HG03060 (cell line): ENCODE measurements at regions not wholly inside any gene's neighbourhood (a gene's known extent, or its start where the extent isn't known, plus 50 kb on each side); places are given as distances from the start of the nearest gene placed in this dataset.
"Not testable (repeated sequence)": the region's sequence is repeated elsewhere in the genome, so short reads cannot be mapped to it uniquely, and the experiment has no call there.

Source experiments
- ATAC-seq: cut with Tn5 transposase; IDR thresholded peaks from one replicate; pipeline ENCODE4 v1.9.1; 2021; ENCODE audit warnings: low read depth, moderate number of reproducible peaks; ENCODE audit not compliant: unreplicated experiment

DNA sequence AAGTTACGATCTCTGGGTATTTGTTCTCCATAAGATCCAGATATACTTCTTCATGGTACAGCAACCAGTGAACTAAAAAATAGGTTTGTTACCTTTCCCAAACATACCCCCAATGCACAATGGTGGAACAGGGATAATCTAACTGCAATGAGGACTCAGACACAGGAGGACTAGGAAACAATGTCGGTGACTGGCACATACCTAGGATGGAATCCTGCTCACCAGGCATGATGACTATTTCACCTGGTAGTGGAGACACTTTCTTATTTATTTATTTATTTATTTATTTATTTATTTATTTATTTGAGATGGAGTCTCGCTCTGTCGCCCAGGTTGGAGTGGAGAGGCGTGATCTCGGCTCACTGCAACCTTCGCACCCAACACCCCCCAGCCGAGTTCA lies 159.9 kb upstream of the CCNH start:
- no peak for ATAC-seq

DNA sequence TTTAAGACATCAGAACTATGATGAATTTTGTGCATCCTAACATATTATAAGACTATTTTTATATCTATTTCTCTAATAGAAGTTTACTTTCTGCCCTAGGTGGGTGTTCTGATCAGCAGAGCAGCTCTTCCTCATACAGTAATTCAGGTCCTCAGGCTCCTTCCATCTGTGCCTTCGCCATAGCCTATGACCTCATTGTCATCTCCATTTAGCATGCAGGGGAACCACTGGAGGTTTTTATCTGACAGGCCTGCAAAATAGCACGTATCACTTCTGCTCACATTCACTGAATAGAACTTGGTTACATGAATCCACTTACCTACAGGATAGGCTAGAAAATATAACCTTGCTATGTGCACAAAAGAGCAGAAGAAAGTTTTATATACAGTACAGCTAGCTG lies 159.4 kb upstream of the CCNH start:
- no peak for ATAC-seq

DNA sequence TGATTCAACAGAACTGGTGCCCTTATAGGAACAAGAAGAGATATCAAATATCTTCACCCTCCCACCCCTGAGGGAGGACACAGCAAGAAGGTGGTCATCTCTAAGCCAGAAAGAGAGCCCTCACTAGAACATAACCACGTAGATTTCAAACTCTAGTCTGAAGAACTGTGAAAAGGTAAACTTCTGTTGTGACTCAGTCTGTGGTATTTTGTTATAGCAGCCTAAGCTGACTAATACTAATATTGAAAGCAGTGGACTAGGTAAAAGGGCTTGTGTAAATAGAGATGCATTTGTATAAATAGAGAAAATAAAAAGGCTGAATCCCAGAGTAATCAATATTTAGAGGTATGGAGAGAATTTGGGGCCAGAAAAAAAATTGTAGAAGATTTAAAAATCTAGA lies 157.6 kb upstream of the CCNH start:
- no peak for ATAC-seq

DNA sequence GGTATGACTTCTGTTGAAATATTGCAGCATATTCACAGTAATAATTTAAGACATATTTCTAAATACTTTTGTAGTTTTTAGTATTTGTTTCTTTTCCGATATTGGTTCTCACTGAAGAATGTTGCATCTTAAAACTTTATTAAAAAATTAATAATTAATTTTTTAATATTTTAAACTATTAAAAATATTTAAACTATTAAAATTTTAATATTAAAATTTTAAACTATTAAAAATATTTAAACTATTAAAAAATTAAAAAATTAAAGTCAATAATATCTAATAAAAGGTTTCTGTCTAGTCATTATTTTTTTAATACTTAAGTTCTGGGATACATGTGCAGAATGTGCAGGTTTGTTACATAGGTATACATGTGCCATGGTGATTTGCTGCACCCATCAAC lies 149.3 kb upstream of the CCNH start:
- ATAC-seq = no peak

DNA sequence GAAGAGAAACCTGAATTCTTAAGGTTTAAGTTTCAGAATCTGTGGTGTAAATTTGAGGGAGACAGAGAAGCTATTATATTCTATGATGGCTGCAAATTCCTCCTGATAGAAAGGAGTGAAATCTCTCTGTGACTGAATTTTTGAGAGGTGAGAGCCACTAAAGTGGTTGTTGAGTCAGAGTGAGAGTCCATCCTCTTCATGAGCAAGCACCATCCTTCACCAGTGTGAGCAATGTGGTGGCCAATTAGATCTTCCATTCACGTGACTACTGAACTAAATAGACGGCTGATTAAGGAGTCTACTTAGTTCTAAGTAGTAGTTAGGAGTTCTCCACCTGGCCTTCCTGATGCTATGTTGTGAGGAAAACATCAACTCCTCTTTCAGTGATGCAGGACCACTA lies 147.8 kb upstream of the CCNH start:
- ATAC-seq = no peak

DNA sequence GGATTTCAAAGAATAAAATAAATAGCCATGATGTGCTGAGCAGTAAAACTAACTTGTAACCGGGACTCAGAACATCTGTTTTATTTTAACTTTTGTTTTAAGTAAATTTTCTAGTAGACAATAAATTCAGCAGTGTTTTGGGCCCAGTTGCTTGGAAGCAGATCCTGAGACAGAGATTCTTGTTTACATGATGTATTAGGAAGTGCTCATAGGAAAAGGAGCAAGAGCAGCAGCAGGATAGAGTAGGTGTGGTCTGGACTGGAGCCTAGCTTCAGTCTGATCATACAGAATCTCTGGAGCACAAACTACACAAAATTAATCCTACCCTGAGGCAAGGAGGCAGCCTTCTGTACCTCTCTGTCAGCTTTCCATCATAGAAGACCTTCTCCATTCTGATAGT lies 139.2 kb upstream of the CCNH start:
- no peak for ATAC-seq

DNA sequence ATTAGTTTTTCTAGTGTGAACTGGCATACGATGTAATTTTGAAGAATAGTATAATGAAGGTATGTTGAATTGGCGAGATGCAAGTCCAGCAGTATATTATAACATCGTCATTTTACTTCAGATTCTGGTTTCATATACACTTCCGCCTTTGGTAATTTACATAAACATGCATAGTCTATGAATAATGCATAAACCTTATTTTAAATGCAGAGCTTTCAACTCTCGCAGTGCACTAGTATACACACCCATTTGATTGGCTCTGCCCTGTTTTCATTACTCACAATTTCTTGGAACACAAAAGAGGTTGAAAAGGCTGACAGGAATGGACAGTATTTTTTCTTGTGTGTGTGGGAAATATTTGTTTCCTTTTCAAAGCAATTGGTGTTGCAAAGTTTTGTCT lies 128.9 kb upstream of the CCNH start:
- ATAC-seq = no peak

DNA sequence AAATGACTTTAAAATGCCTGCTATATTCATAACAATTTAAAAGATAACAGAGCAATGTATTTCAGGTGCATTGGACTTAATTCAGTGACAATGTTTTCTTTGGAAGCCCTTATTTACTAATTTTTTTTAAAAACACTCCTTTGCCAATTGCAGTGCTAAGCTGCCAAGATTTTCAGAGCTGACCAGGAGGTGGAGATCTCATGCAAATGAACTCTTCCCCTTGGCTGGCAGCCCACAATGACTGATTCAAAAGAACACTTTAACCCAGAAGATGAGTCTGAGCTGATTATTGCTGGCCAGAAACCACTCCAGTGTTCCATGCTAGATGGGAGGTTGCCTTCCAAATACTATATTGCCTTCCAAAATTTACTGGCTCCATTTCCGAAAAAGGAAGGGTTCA lies 128.3 kb upstream of the CCNH start:
- no peak for ATAC-seq

DNA sequence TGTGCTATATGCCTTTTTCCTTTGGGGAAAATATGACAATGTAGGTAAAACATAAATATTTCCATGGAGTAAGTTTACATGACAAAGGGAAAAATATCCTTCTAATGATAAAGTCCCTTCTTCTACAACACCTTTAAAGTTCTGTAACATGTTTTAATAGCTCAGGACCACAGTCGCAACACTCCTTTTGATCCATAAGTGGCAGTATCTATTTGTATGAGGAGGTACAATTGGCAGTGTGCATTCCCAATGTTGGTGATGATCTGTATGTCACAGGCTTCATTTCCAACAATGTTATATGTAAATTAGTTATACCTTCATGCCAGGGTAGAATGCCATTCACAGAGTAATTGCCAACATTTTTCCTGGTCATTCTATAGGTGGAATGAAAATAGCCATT lies 127.1 kb upstream of the CCNH start:
- no peak for ATAC-seq

DNA sequence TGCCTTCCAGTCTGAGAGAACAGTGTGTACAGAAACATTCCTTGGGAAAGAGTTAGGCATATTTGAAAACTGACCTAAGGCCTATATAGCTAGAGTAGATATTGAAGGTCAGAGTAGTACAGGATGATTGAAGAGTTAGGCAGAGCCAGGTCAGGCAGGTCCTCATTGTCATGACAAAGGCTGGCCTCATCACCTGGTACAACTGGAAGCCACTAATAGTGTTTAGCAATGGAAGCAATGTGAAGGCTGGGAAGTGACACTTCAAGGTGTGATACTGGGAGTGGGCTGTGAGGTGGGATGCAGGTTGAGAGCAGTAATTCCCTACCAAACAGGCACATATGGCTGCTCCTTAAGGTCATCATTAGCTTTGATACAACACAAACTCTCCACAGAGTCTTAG lies 123.6 kb upstream of the CCNH start:
- no peak for ATAC-seq

DNA sequence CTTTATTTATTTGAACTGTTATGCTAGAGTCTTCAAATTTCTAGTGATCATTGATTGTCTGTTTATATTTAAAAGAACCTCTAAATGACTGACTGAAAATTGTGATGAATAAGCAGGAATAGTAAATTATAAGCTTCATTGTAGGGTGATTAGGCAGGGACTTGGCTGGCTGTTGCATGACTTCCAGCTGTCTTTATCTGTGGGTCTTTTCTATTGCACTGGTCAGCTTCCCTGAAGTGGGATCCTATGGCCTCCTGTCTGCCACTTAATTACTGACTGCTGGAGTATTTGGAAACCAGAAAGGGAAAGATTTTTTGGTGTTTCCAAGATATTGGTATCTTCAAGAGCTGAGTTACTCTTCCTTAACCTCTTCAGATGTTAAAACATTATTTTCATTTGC lies 123.0 kb upstream of the CCNH start:
- no peak for ATAC-seq

DNA sequence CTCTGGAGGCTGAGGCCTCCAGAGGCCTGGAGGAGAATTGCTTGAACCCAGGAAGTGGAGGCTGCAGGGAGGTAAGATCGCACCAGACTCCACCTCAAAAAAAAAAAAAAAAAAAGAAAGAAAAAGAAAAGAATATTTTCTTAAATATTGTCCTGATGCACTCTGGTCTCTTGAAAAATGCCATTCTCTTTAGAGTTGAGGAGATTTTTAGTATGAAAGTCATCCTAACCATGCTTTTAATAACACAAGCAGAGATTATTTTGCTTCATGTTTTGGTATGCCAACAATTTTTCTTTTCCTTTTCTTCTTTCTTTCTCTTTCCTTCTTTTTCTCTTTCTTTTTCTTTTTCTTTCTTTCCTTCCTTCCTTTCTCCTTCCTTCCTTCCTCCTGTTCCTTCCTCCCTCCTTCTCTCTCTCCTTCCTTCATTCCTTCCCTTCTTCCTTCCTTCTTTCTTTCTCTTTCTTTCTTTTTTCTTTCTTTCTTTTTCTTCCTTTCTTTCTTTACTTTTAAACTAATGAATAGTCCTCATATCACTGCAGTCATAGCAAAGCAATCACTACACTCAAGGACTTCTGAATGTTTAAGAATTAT lies 116.9 kb upstream of the CCNH start:
- no peak for ATAC-seq

DNA sequence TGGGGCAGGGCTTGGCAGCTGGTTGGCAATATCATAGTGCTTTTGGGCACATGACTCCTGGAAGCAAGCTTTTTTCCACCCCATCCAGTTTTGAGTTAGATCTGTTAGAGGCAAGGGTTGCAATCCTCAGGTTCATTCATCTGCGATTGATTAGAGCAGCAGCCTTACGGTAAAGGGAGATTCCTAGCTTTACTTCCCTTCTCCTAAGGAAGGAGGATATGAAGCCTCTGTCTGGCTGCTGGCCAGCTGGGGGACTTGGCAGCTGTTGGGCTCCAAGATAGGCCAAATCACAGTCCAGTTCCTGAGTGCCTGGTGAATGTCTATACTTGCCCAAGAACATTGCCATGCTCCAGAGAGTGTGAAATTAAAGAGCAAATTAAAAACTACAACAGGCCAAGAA lies 113.4 kb upstream of the CCNH start:
- no peak for ATAC-seq

DNA sequence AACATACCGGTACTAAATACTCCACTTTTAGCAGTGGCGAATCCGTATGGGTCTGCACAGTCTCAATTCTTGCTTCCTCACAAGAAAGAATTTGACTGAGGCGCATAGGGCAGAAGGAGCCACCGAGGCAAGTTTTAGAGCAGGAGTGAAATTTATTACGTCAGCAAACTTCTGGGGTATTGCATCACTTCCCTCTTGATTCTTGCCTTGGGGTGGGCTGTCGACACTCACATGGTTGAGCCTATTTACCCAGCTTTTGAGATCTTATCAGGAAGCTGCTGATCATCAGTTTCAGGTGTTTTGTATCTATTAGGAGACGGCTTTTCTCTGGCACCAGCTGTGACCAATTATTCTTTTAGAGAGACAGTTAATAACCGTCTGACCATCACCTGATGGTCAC lies 111.5 kb upstream of the CCNH start:
- no peak for ATAC-seq

DNA sequence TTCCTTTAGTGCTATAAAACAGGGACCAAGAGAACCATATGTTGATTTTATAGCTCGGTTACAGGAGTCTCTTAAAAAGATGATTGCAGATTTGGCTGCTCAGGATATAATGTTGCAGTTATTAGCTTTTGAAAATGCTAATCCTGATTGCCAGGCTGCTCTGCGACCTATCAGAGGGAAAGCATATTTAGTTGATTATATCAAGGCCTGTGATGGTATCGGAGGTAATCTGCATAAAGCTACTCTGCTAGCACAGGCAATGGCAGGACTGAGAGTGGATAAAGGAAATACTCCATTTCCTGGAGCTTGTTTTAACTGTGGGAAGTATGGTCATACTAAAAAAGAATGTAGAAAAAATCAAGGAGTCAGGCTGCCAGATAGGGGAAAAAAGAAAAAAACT lies 99.0 kb upstream of the CCNH start:
- not testable (repeated sequence) for ATAC-seq

DNA sequence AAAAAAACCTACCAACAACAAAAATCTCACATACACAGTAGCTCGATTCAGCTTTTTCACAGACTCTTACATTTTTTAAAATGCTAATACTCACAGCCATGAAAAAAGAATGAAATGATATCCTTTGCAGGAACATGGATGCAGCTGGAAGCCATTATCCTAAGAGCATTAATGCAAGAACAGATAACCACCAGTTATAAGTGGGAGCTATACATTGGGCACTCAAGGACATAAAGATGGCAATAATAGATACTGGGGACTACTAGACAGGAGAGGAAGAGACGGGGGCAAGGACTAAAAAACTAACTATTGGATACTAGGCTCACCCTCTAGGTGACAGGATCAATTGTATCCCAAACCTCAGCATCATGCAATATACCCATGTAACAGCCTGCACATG lies 90.3 kb upstream of the CCNH start:
- ATAC-seq = no peak

DNA sequence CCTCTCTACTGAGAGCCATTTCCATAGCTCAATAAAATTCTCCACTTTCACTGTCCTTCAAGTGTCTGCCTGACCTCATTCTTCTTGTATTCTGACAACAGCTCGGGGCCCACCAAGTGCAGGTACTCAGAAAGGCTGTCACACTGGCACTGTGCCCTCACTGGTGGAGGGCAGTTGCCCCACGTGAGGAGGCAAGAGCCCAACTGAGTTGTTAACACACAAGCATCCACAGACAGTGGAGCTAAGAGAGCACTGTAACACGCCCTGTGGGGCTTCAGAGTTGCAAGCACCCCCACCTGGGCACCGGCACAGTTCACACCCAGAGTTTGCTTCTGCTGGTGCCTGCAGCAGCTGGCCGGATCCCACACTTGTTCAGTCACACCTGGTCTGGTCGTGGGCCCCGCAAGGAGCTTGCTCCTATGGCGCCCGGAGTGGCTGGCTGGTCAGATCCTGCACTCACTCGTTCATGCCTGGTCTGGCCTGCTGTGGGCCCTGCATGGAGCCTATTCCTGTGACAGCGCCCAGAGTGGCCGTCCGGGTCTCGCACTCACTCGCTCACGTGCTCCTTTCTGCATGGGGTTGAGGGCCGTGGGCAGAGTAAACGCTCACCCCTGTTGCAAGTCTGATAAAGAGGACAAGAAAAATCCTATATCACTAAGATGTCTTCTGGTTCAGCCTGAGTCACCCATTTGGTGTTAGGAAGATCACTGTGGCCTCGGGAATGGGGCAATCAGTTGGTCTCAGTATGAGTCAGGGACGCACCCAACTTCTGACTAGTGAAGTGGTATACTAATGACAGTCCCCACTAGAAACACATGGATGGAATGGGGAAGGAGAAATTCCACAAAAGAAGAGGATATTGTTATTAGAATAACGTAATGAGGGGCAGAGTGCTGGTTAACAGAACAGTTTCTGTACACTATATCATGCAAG lies 87.0 kb upstream of the CCNH start:
- ATAC-seq = no peak
